GM21360 (cell line): ENCODE measurements at regions not wholly inside any gene's neighbourhood (a gene's known extent, or its start where the extent isn't known, plus 50 kb on each side); places are given as distances from the start of the nearest gene placed in this dataset.
A peak's percentile ranks its signal among the peaks of the same experiment; 100 is the strongest.

Experiments used
- ATAC-seq: cut with Tn5 transposase; IDR thresholded peaks from one replicate; pipeline ENCODE4 v1.9.1; 2021; ENCODE audit warnings: mild to moderate bottlenecking, moderate library complexity; ENCODE audit not compliant: unreplicated experiment

DNA sequence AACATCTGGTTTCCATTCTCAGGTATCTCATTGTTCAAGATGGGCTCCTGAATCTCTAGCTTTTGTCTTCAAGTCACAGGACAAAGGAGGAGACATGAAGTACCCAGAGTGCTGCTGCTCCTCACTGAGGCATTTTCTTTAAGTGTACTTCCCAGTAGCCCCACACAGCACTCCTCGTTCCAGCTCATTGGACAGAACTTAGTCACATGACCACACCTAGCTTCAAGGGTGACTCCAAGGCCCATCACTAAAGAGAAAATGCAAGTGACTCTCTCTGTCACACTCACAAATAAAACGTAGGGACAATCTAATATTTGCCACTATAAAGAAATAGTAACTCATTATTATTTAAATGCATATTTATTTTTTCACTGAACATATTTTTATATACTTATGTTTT, 58.3 kb upstream of the NEUROD6 start:
- no peak for ATAC-seq

- ATAC-seq: no peak
These were observed 66.7 kb upstream of the NEUROD6 start for GRCh38 chr7:31407178-31407676.

GRCh38 chr7:31408140-31408729, 67.7 kb upstream of the NEUROD6 start:
- ATAC-seq: no peak

- ATAC-seq: no peak
These were observed 69.7 kb upstream of the NEUROD6 start for GRCh38 chr7:31410265-31410664.

DNA sequence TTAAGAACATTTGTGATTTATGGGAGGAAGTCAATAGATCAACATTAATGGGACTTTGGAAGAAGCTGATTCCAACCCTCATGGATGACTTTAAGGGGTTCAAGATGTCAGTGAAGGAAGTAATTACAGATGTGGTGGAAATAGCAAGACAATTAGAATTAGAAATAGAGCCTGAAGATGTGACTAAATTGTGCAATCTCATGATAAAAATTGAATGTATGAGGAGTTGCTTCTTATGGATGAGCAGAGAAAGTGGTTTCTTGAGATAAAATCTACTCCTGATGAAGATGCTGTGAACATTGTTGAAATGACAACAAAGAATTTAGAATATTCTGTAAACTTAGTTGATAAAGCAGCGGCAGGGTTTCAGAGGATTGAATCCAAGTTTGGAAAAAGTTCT, 70.9 kb upstream of the NEUROD6 start:
- ATAC-seq: no peak

DNA sequence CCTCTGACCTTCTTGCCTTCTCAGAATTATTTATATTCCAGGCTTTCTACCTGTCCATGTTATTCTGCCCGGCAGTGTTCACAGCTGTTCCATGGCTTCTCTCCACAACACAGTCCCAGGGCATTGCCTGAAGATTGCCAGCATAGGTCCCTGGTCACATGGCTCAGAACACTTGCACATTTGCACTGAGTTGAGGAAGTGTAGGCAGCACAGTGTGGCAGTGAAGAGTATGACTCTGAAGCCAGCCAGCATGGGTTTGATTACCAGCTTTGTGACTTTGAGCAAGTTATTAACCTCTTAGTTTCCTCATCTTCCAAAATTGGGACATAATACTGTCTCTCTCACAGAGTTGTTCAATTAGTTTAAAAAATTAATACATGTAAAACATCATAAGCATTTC, 73.2 kb upstream of the NEUROD6 start:
- ATAC-seq: no peak

DNA sequence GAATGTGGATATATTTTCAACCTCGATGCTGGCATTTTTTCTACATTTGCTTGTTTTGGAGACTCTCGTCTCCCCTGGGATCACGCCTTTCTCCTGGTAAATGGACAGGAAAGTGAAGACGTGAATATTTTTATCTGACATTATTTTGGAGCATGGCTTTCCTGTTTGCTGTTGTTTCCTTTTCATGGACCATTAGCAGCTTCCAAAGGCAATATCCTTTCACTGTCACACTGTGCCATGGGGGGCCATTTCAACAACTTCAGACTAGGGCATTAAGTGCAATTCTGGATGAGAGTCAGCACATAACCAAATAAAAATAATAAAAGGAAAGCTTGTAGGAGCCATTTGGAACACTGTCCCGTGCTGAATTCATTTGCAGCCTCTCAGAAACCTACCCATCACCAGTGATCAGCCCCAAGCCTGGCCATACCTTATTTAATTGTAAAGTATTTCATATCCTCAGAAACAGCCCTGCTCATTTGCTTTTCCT, 75.9 kb upstream of the NEUROD6 start:
- no peak for ATAC-seq

DNA sequence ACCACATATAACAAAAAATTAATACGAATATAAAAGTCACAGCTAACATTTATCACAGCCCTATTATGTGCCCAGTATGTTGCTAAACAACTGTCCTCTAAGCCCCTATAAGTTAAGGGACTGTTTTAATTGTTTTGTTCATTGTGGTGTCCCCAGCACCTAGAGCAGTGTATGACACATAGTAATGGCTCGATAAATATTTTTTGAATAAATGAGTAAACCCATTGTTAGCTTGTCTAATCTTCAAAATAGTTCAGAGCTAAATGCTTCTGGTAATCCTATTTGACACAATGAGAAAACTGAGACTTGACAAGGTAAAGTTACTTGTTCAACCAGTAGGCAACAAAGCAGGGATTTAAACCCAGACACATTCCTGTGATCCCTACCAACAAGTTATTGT, 78.4 kb upstream of the NEUROD6 start:
- ATAC-seq: no peak

DNA sequence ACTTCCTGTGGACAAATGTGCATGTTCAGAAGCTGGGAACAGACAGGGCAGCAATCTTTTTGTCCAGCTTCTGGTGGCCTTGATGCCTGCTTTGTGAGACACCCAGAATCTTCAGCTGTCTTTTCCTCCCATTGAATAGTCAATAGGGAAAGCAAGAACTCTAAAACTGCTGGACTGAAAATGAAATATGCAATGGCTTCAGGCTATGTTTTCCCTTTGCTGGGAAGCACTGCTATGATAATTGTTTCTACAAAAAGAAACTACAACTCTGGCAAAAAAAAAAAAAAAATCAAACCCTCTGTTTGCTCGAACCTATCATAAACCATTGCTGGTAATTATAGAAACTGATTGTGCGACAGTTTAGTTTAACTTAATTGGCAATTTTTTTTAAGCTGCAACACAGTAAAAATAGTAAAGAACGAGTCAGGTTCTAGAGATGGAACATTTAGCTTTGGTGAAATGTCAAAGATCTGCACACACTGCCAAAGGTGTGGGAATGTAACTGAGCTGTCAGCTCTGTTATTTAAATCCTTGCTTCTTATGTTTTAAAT, 79.1 kb upstream of the NEUROD6 start:
- no peak for ATAC-seq

DNA sequence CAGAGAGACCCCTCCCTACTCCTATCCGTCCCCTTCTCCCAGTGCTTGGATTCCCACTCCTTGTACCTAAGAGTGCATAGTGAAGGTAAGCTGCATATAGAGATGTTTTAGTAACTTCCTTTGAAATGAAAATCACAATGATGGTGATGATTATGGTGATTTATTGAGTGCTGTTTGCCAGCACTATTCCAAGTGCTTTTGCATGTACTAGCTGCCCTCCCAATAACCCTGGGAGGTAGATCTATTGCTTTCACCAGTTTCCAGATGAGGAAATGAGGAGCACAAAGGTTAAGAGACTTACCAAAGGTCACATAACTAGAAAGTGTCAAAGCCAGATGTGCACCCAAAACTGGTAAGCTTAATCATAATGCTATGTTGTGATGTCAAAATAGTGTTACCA, 80.4 kb upstream of the NEUROD6 start:
- ATAC-seq: no peak

GRCh38 chr7:31421607-31422006, 81.1 kb upstream of the NEUROD6 start:
- ATAC-seq: no peak

DNA sequence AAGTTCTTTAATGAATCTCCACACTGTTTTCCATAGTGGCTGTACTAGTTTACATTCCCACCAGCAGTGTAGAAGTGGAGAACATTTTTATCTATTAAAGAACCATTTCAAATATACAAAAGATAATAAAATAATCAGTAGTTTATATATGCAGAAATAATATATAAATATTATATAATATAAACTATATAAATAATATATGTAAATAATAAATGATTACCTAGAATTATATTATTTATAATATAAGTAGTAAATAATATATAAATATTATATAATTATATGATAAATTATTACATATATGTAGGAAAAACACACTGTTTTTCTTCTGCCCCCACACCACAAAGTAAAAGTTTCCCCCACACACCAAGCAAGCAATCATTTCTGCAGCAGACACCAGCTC, 83.5 kb upstream of the NEUROD6 start:
- no peak for ATAC-seq

DNA sequence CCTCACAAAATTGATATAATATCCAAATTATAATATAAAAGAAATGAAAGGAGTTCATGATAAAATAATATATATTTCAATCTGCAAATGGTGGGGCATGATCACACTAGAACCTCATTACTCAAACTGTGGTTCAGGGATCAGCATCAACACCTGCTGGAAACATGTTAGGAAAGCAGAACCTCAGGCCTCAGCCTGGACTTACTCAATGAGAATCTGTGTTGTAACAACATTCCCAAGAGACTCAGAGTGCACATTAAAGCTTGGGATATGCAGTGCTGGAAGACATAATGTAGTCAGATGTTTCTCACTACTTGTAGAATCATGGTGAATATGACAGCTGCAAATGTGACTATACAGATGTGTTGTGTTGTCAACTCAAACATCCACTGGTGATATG, 81.7 kb upstream of the ITPRID1 start:
- ATAC-seq: no peak

DNA sequence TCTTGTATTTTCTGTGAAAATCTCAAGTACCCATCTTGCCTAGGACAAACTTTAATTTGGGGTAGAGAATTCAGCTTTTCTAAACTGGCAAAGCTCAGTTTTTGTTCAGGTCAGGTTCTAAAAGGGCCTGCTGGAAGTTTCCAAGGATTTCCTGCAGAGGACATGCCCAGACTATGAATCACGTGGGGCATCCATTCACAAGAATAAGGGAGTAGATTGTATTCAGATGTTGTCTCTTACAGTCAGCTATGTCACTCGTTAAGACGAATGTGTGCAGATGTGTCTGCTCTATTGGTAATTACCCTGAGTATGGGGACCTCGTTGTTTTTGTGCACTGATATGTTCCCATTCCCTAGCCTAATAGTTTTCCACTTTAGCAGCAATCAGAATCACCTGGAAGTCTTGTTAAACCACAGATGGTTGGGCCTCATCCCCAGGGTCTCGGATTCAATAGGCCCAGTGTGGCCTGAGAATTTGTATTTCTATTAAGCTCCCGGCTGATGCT, 81.0 kb upstream of the ITPRID1 start:
- ATAC-seq: no peak

GRCh38 chr7:31437250-31437865, 76.5 kb upstream of the ITPRID1 start:
- ATAC-seq: no peak

GRCh38 chr7:31439165-31439564, 74.7 kb upstream of the ITPRID1 start:
- ATAC-seq: peak; percentile 60

DNA sequence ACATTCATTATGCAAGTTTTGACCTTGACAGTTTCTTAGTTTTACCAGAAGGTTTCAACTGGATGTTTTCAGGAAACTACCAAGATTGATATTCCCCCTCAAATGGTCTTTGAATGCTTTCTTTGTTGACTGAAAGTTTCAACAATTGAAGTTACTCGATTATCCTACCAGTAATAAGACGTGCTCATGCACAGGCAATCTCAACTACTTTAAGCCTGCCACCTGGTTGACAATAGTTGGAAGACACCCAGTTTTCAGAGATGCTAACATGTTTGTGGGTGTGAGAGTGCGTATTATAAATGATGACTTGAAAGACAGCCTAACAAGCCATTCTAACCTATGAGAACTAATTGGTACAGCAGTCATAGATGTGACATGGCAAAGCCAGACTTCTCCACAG, 73.4 kb upstream of the ITPRID1 start:
- no peak for ATAC-seq

DNA sequence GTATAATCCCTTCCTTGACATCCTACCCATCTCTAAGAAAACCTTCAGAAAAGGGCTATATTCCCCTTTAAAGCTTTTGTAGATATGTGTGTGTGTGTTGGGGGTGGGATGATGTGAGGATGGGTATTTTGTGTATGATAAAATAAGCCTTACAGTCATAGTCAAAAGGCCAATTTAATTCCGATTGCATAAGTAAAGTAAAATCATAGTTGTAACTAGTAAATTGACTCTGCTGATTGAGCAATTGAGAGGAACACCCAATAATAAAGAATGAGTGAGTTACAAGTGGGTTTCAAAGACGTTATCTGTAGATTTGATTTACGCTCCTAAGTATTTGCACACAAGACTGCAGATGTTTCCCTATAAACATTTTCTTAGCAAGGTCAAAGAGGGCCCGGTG, 71.3 kb upstream of the ITPRID1 start:
- no peak for ATAC-seq

DNA sequence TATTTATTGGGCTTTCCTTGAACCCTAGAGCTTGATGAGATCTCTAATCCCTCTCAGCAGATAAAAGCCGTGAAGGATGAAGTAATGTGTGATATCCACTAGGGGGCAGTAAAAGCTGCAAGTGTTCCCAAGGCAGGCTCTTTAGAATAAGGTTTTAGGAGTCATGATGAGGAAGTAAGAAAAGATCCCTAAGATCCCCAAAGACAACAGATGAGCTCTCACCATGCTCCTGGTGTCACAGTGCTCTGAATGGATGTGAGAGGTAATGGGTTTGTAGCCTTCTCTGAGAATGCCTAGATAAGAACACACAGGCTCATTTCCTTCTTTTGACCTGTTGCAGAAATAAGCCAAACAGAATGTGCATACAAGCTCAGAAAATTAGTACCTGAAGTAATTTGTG, 70.4 kb upstream of the ITPRID1 start:
- ATAC-seq: peak; percentile 85

GRCh38 chr7:31444196-31444595, 69.7 kb upstream of the ITPRID1 start:
- no peak for ATAC-seq

- ATAC-seq: no peak
These were observed 68.1 kb upstream of the ITPRID1 start for GRCh38 chr7:31445686-31446355.

DNA sequence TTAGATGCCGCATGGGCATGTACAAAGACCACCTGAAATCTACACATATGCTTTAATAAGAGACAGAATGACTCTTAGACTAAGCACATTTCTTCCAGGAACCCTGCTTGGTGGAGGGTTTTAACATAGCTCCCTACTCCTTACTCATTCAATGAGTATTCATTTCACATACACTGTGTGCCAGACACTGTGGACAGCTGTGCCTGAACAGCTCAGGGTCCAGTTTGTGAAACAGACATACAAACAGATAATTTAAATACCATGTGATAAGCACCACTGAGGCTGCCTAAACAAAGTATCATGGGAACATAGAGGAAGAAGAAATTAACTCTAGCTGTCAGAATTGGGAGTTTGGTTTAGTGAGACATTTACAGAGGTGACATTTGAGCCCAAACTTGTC, 65.2 kb upstream of the ITPRID1 start:
- ATAC-seq: no peak
